Testis (tissue), 2 donors: ENCODE measurements at regions not wholly inside any gene's neighbourhood (a gene's known extent, or its start where the extent isn't known, plus 50 kb on each side); places are given as distances from the start of the nearest gene placed in this dataset.

Experiments
- DNase-seq: peaks from one replicate; pipeline ENCODE4 v3.0.0-alpha.2; 2019
- H3K27ac ChIP-seq, 2 donors: fragments of 200-600 bp; sonication (generic); one replicate each; pipeline ENCODE4 v1.5.1; 2019
- H3K27me3 ChIP-seq: fragments of 200-600 bp; sonication (generic); one replicate; pipeline ENCODE4 v1.5.1; 2019
- H3K36me3 ChIP-seq: fragments of 200-600 bp; sonication (generic); one replicate; pipeline ENCODE4 v1.5.1; 2017; ENCODE audit warnings: low read depth; ENCODE audit errors: missing control alignments
- H3K4me1 ChIP-seq: fragments of 200-600 bp; sonication (generic); one replicate; pipeline ENCODE4 v1.5.1; 2019
- H3K4me3 ChIP-seq, 2 donors: fragments of 200-600 bp; sonication (generic); one replicate each; pipeline ENCODE4 v1.5.1; 2017 to 2019
- H3K9me3 ChIP-seq: fragments of 200-600 bp; sonication (generic); one replicate; pipeline ENCODE4 v1.5.1; 2017
- POLR2A ChIP-seq: fragments of 450-650 bp; IDR thresholded peaks from one replicate; pipeline ENCODE4 v1.6.1; 2017; ENCODE audit warnings: antibody characterized with exemption, mild to moderate bottlenecking, moderate library complexity
- WGBS, 2 donors: methylation state at CpG; one replicate each; pipeline ENCODE4 v1.1.5; 2018; 5-methylcytosine and 5-hydroxymethylcytosine counted together
- intact Hi-C: fragments of 100-400 bp; cut with DNase I; formaldehyde crosslinking; loops from one replicate; pipeline ENCODE4 v1.15.1; 2023; ENCODE audit warnings: low total_unique reads
- TF ChIP-seq, protein P1 (sequence below), 3 experiments: fragments of 450-650 bp in 2 of 3; fragments of 200-600 bp in 1 of 3; sonication (generic) in 1 of 3; IDR thresholded peaks; one replicate each; pipeline ENCODE4 v1.5.1; 2016 to 2019; ENCODE audit warnings: antibody characterized with exemption in 3 of 3, mild to moderate bottlenecking in 2 of 3, moderate library complexity in 1 of 3

DNA sequence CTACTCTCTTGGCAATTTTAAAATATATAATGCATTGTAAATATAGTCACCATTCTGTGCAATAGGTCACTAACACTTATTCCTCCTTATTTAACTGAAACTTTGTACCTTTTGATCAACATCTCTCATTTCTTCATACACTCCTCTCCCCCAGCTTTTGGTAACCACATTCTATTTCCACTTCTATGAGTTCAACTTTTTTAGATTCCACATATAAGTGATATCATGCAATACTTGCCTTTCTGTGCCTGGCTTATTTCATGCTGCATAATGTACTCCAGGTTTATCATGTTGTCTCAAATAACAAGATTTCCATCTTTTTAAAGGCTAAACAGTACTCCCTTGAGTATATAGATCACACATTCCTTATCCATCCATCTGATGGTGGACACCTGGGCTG lies 188.8 kb downstream of the NXNL2 start:
- intact Hi-C loops = no loop called here
- Histone ChIP-seq H3K27me3 (no peaks in the 10 kb centered on the region), H3K27ac (no peak overlapping the region), H3K36me3 (no peaks in the 10 kb centered on the region), H3K4me1 (no peaks in the 10 kb centered on the region), H3K9me3 (no peaks in the 10 kb centered on the region), H3K4me3 (no peak overlapping the region)
- TF ChIP-seq, protein P1, sequence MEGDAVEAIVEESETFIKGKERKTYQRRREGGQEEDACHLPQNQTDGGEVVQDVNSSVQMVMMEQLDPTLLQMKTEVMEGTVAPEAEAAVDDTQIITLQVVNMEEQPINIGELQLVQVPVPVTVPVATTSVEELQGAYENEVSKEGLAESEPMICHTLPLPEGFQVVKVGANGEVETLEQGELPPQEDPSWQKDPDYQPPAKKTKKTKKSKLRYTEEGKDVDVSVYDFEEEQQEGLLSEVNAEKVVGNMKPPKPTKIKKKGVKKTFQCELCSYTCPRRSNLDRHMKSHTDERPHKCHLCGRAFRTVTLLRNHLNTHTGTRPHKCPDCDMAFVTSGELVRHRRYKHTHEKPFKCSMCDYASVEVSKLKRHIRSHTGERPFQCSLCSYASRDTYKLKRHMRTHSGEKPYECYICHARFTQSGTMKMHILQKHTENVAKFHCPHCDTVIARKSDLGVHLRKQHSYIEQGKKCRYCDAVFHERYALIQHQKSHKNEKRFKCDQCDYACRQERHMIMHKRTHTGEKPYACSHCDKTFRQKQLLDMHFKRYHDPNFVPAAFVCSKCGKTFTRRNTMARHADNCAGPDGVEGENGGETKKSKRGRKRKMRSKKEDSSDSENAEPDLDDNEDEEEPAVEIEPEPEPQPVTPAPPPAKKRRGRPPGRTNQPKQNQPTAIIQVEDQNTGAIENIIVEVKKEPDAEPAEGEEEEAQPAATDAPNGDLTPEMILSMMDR (IDR thresholded peaks at IDR 0.05) = no peak
- TF ChIP-seq POLR2A = no peak
- no peak for DNase-seq

DNA sequence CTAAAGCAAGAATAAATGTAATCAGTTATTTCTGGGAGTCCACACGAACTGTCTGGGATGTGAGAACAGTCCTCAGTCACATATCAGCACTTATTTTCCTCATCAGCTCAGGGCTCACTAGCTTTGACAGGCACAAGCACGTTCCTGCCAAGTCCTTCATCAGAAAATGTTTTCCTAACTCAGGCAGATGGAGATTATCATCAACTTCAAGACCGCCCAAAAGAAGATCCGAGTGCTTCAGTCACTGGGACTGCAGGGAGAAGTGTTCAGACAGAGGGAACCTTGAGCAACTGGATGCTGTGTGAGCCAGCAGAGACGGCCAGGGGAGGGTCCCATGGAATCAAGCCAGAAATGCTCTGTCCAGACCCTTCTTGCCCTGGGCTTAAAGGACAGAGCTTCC lies 189.4 kb downstream of the NXNL2 start:
- TF ChIP-seq, protein P1 (IDR thresholded peaks at IDR 0.05) = no peak
- TF ChIP-seq POLR2A = no peak
- no peak overlapping the region for H3K27ac ChIP-seq
- DNase-seq = no peak
- no peaks in the 10 kb centered on the region for H3K27me3 ChIP-seq
- no peaks in the 10 kb centered on the region for H3K9me3 ChIP-seq
- H3K4me3 ChIP-seq = no peak overlapping the region
- no peaks in the 10 kb centered on the region for H3K36me3 ChIP-seq
- intact Hi-C loops = no loop called here
- H3K4me1 ChIP-seq = no peaks in the 10 kb centered on the region
- WGBS, 2 donors = 32 to 33% methylated on average over 5 of the region's 5 CpGs

- Histone ChIP-seq H3K27me3 (no peaks in the 10 kb centered on the region), H3K36me3 (no peaks in the 10 kb centered on the region), H3K4me1 (no peaks in the 10 kb centered on the region), H3K4me3 (no peak overlapping the region), H3K27ac (no peak overlapping the region), H3K9me3 (no peaks in the 10 kb centered on the region)
- TF ChIP-seq, protein P1 (IDR thresholded peaks at IDR 0.05) = no peak
- no peak for TF ChIP-seq POLR2A
- 73 to 88% methylated on average over 3 of the region's 3 CpGs for WGBS, 2 donors
- DNase-seq = no peak
- intact Hi-C loops = no loop called here
Measured at GRCh38 chr9:88725300-88726019, 190.5 kb downstream of the NXNL2 start.

GRCh38 chr9:88726803-88727202 lies 191.8 kb downstream of the NXNL2 start:
- H3K4me1 ChIP-seq = no peaks in the 10 kb centered on the region
- TF ChIP-seq, protein P1 (IDR thresholded peaks at IDR 0.05) = no peak
- no peak for TF ChIP-seq POLR2A
- no peaks in the 10 kb centered on the region for H3K9me3 ChIP-seq
- H3K27me3 ChIP-seq = no peaks in the 10 kb centered on the region
- no peak overlapping the region for H3K4me3 ChIP-seq
- H3K36me3 ChIP-seq = no peaks in the 10 kb centered on the region
- intact Hi-C loops = no loop called here
- 91 to 95% methylated on average over 2 of the region's 2 CpGs for WGBS, 2 donors
- DNase-seq = no peak
- H3K27ac ChIP-seq = no peak overlapping the region

GRCh38 chr9:88730780-88731179 lies 195.8 kb downstream of the NXNL2 start:
- no peak overlapping the region for H3K27ac ChIP-seq
- no peaks in the 10 kb centered on the region for H3K27me3 ChIP-seq
- intact Hi-C loops = no loop called here
- 78 to 94% methylated on average over 1 of the region's 1 CpG for WGBS, 2 donors
- TF ChIP-seq, protein P1 (IDR thresholded peaks at IDR 0.05) = no peak
- TF ChIP-seq POLR2A = no peak
- no peaks in the 10 kb centered on the region for H3K9me3 ChIP-seq
- H3K36me3 ChIP-seq = no peaks in the 10 kb centered on the region
- no peak overlapping the region for H3K4me3 ChIP-seq
- H3K4me1 ChIP-seq = no peaks in the 10 kb centered on the region
- DNase-seq = no peak
